K562 (cell line): ENCODE measurements at regions not wholly inside any gene's neighbourhood (a gene's known extent, or its start where the extent isn't known, plus 50 kb on each side); places are given as distances from the start of the nearest gene placed in this dataset.

Experiments used
- DNMT1 ChIP-seq: fragments of 450-650 bp; IDR thresholded peaks from 2 replicates; pipeline ENCODE4 v1.6.1; 2016; ENCODE audit warnings: antibody characterized with exemption, mild to moderate bottlenecking
- NFATC3 ChIP-seq: fragments of 450-650 bp; IDR thresholded peaks from 2 replicates; pipeline ENCODE4 v1.6.1; 2017; ENCODE audit warnings: mild to moderate bottlenecking
- SAFB ChIP-seq: fragments of 200-400 bp; formaldehyde crosslinking; IDR thresholded peaks from 2 replicates; pipeline ENCODE4 v1.6.1; 2017; ENCODE audit warnings: low read depth, low read length, borderline replicate concordance
- SMARCC2 ChIP-seq: fragments of 450-650 bp; IDR thresholded peaks from 2 replicates; pipeline ENCODE4 v1.6.1; 2017; ENCODE audit warnings: antibody characterized with exemption, moderate library complexity, mild to moderate bottlenecking, low read depth
- ZNF140 ChIP-seq: fragments of 250-450 bp; sonication (Bioruptor Pico); IDR thresholded peaks from 2 replicates; pipeline ENCODE4 v1.8.0; 2021; ENCODE audit warnings: moderate library complexity, mild to moderate bottlenecking, inconsistent platforms
- TF ChIP-seq, protein P1 (sequence below): sonication (generic); formaldehyde crosslinking; IDR thresholded peaks from 2 replicates; pipeline ENCODE4 v1.8.0; 2022; ENCODE audit warnings: missing genetic modification reagents, mild to moderate bottlenecking, borderline replicate concordance
- TF ChIP-seq, protein P2 (sequence below): fragments of 200-400 bp; formaldehyde crosslinking; IDR thresholded peaks from 2 replicates; pipeline ENCODE4 v1.6.1; 2017; ENCODE audit warnings: mild to moderate bottlenecking, low read depth, low read length, moderate library complexity

DNA sequence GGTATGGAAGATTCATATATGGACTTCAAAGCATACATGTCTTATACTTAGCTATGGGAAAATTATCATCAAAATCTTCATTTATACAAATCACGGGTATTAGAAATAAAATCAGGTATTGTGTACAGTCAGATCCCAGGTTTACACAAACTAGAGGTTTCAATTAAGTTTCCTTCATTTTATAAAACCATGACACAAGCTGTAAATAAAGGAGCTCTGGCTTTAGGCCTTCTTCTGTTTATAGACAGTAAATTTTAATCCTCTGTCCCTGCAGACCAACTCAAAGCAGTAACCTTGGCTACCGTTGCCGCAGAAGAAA, 68.8 kb upstream of the CHD2 start:
- TF ChIP-seq SMARCC2 = no peak
- TF ChIP-seq, protein P1, sequence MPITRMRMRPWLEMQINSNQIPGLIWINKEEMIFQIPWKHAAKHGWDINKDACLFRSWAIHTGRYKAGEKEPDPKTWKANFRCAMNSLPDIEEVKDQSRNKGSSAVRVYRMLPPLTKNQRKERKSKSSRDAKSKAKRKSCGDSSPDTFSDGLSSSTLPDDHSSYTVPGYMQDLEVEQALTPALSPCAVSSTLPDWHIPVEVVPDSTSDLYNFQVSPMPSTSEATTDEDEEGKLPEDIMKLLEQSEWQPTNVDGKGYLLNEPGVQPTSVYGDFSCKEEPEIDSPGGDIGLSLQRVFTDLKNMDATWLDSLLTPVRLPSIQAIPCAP (CRISPR knock-in tag) = no peak
- no peak for TF ChIP-seq ZNF140
- TF ChIP-seq NFATC3 = no peak
- no peak for TF ChIP-seq DNMT1
- TF ChIP-seq SAFB = no peak
- TF ChIP-seq, protein P2, sequence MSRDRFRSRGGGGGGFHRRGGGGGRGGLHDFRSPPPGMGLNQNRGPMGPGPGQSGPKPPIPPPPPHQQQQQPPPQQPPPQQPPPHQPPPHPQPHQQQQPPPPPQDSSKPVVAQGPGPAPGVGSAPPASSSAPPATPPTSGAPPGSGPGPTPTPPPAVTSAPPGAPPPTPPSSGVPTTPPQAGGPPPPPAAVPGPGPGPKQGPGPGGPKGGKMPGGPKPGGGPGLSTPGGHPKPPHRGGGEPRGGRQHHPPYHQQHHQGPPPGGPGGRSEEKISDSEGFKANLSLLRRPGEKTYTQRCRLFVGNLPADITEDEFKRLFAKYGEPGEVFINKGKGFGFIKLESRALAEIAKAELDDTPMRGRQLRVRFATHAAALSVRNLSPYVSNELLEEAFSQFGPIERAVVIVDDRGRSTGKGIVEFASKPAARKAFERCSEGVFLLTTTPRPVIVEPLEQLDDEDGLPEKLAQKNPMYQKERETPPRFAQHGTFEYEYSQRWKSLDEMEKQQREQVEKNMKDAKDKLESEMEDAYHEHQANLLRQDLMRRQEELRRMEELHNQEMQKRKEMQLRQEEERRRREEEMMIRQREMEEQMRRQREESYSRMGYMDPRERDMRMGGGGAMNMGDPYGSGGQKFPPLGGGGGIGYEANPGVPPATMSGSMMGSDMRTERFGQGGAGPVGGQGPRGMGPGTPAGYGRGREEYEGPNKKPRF = no peak
